Smooth muscle cell of the brain vasculature (primary cell): ENCODE measurements at regions not wholly inside any gene's neighbourhood (a gene's known extent, or its start where the extent isn't known, plus 50 kb on each side); places are given as distances from the start of the nearest gene placed in this dataset.
A peak's percentile ranks its signal among the peaks of the same experiment; 100 is the strongest.

ENCODE experiments used
- DNase-seq: peaks from one replicate; pipeline ENCODE4 v3.0.0-alpha.2; 2012; ENCODE audit warnings: low read depth, low spot score

DNA sequence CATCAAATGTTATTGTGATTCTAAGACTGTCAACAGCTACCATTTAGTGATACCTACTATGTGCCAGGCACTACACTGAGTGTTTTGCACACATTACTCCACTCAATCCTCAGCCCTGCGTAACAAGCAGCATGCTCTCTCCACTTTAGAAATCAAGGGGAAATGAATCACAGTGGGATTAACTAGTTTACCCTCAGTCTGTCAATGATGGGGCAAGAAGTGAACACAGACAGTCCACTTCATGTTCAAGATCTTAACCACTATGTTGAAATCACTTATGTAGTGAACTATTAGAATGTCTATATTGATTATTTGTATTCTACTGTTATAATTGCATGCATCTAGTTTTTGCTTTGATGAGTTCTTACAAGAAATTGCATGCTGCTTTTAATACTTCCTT lies 165.3 kb downstream of the LTN1 start:
- DNase-seq: no peak

GRCh38 chr21:28826569-28826968 lies 166.1 kb downstream of the LTN1 start:
- no peak for DNase-seq

- DNase-seq: no peak
These were observed 166.7 kb downstream of the LTN1 start for GRCh38 chr21:28826021-28826420.

DNA sequence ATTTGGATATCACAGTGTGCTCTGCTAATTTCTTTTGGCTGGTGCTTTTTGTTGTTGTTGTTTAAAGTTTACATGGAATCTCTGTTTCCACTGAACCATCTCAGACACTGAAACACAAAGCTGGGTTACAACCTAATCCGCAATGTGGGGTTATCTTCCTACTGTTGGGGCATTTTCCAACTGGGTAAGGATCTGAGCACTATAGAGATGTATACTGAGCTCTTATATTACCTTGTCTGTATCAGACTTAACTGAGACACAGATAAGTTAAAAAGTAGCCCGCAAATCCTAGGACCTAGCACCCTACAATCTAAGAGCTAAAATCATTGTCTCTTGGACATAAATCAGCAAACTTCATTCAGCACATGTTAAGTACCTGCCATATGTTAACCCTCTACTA lies 169.2 kb downstream of the LTN1 start:
- no peak for DNase-seq

- DNase-seq: no peak
These were observed 170.0 kb downstream of the LTN1 start for GRCh38 chr21:28822486-28823335.

DNA sequence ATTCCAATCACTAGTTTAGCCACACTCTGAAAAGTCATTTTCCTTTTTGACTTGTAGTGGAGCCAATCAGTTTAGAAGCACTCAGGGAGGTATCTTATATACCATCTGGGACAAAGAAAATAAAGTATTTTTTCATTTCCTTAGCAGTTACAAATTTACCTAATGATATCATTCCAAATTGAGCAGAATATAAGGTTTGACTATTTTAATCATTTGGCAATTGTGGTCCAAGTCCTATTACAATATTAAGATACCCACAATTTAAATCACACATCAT lies 170.6 kb downstream of the LTN1 start:
- DNase-seq: no peak

DNA sequence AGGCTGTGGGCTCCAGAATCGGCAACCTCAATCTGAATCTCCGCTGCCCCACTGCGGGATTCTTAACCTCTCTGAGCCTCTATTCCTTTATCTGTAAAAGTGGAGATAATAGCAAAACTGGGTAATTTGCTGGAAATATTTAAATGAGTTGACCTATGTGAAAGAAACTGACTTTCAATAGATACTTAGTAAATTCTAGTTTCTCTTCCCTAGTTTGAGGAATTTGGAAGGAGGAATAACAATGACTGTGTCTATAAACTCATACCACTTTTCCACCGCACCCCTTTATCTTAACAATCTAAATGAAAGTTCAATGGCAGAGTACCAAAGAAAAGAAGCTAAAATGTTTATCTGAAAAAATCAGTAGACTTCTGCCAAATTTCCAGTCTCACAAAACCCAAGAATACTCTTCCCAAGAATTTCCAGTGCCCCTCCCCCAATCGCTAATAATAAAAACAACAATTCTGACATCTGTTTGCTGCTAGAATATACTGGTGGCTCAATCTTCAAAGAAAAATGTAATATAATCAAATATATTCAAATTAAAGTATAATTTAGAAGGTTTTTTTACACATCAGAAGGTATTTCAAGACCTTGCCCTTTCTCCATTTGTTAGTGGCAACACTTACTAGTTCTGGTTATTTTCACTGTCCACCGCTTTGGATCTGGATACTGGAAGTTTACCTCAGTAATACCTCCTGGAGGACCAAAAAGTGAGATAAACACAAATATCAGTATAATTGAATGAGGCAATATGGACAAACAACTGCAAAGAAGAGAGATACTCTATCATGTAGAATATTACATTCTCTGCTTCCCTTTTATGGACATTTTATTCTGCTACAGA lies 171.2 kb downstream of the LTN1 start:
- DNase-seq: no peak

GRCh38 chr21:28818663-28819278 lies 173.9 kb downstream of the LTN1 start:
- DNase-seq: no peak

GRCh38 chr21:28817871-28818270 lies 174.8 kb downstream of the LTN1 start:
- DNase-seq: no peak

GRCh38 chr21:28811860-28812259 lies 180.8 kb downstream of the LTN1 start:
- no peak for DNase-seq

- no peak for DNase-seq
These were observed 181.7 kb downstream of the LTN1 start for GRCh38 chr21:28810826-28811524.

DNA sequence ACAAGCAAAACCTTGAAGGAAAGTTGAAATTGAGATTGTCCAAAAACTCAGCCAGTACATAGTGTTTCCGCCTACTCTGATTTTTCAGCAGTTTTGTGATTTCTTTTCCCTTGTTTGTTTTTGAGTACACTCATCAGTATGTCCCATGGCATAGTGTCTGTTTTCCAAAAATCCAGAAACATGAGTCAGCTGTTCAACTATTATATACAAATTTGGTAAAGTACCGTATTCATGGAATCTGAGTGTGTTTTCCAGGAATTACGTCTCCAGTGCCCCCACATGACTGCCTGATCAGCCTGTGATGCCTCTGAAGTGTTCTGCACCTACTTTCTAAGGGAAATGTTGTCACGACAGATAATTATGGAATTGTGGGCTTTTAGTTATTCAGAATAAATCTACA lies 186.8 kb downstream of the LTN1 start:
- peak; percentile 6 for DNase-seq

DNA sequence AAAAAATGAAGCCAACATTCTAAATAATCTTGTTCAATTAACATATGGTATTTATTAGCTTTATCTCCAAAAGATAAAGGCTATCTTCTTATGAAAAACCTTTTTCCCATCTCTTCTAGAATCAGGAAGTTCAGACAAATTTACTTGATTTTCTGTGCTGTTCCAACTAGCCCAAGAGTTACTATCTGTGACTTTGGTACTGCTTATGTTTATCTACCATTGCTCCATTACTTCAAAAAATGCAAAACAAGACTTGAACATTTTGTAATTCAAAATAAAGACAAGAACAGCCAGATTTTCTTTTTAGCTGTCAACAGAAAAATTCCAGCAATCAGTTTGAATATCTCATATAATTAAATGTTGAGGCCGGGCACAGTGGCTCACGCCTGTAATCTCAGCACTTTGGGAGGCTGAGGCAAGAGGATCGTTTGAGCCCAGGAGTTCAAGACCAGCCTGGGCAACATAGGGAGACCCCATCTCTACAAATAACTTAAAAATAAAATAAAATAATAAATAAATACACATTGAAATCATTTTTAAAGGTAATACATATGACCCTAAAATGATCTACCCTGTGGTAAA lies 188.5 kb downstream of the LTN1 start:
- DNase-seq: no peak

DNA sequence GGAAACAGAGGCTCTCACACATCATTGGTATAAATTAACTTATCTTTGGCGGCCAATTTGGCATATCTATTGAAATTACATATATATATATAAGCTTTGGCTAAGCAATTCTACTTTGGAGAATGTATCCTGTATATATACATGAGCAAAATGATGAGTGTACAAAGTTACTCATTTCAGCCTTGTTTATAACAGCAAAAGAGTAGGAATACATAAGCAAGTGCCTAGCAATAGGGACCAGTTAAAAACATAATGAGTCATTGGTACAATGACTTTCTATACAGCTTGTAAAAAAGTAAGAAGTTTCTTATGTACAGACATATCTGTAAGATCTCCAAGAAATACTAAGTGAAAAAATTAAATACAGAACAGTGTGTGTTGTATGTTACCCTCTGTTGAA lies 190.8 kb downstream of the LTN1 start:
- DNase-seq: no peak

DNA sequence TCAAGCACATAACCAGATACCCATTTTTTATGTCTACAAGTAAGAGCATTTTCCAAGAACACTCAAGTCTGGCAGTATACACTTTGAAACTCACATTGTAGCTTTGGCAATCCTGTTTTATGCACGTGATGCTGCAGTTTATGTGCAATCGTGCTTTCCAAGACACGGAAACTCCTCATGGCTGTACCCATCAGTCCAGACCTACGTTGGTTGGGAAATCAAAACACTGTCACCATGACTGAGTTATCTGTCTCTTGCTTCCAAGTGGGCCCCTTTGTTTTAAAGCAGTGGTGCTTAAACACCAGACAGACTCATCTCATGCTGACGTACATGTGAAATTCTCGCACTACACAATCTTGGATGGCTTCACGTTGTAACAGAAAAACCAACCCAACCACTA lies 192.8 kb downstream of the LTN1 start:
- no peak for DNase-seq

- no peak for DNase-seq
These were observed 193.9 kb downstream of the LTN1 start for GRCh38 chr21:28798798-28799197.

DNA sequence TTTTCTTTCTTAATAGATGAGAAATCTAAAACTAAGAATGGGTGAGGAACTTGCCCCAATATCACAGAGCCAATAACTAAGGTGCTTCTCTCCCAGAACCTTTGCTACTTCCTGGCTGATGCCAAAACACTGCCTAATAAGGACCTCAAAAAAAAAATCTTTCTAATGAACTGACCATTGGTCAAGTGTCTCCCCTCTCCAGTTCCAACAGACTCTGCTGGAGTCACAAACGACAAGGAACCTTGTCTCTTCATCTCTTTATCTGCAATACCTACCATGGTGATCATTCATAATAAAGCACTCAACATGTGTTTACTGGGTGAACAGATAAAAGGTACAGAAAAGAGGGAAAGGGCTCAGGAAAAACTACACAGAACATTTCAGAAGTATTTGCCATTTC lies 197.4 kb downstream of the LTN1 start:
- no peak for DNase-seq

DNA sequence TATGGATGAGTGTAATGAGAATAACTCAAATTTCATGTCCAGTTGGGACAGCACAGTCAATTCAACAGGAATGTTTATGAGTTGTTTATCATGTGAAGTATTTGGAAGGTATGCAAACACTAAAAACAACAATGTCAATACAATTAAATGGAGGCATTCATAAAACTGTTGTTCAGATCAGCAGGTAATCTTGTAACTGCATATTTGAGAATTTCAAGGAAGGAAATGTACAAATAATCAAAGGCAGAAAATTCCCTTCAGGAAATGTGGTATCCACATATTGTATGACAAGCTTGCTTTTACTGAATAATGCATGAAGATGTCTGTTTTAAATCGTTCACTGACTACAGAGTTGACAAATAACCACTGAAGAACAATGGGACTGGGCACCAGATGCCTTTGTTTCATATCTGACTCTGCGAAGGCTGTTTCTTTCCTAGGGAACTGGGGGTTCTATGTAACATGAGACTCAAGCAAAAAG lies 198.3 kb downstream of the LTN1 start:
- no peak for DNase-seq

GRCh38 chr21:28793043-28793442 lies 199.6 kb downstream of the LTN1 start:
- DNase-seq: no peak

DNA sequence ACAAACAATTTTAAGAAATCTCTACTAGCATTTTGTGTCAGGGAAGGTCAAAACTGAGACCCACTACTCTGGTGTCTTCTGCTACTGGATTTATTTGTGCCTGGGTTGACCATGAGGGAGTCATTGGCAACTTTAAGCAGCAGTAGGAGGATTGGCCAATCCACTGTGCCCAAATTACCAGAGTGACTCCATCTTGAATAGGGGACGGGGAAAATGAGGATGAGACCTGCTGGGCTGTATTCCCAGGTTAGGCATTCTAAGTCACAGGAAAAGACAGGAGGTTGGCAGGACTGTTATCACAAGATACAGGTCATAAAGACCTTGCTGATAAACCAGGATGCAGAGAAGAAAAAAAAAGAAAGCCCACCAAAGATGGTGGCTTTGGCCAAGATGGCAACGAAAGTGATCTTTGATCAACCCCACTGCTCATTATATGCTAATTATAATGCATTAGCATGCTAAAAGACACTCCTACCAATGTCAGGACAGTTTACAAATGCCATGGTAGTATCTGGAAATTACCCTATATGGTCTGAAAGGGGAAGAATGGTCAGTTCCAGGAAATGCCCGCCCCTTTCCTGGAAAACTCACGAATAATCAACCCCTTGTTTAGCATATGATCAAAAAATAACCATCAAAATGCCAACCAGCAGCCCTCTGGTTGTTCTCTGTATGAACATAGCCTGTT lies 200.9 kb downstream of the LTN1 start:
- no peak for DNase-seq

DNA sequence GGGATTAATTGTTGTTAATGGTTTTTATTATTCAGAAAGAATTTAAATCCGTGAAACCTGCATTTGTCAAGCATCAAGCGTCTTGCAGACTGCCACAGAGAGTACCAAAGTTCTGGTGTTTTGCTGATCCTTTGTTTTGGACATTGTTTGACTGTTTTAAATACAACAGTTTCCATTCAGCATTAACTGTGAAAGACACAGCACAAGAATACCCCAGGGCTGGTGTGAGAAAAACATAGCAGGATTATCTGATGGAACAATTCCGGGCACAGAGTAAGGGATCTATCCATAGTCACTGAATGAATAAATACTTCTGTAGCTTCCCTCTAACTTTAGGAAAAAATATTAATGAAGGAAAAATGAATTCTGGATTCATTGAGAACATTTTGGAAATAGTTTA lies 202.3 kb downstream of the LTN1 start:
- DNase-seq: no peak
